IPS DF 19.7 (cell line): ENCODE measurements at regions not wholly inside any gene's neighbourhood (a gene's known extent, or its start where the extent isn't known, plus 50 kb on each side); places are given as distances from the start of the nearest gene placed in this dataset.

Experiments
- DNase-seq: peaks from one replicate; pipeline ENCODE4 v3.0.0-alpha.2; 2013; ENCODE audit warnings: low read depth, low spot score

DNA sequence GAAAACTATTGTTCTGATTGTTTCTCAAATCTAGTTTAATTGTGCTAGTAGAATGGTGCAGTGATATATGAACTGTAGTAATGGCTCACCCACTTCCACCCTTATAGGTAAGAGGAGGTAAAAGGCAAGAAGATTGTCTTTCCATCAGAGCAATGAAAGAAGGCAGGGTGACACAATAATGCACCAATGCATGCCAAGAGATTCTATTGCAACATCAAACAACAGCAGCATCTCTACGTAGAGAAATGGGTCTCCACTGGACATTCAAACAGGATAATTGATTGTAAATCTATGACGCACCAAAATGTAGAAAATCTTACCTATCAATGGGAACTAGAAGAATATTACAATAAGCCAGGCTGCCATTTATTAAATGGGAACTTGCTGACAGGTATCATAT, 107.0 kb upstream of the ISL1 start:
- DNase-seq = no peak

- DNase-seq = peak; percentile 33
These were observed 104.7 kb upstream of the ISL1 start for GRCh38 chr5:51278539-51278938.

DNA sequence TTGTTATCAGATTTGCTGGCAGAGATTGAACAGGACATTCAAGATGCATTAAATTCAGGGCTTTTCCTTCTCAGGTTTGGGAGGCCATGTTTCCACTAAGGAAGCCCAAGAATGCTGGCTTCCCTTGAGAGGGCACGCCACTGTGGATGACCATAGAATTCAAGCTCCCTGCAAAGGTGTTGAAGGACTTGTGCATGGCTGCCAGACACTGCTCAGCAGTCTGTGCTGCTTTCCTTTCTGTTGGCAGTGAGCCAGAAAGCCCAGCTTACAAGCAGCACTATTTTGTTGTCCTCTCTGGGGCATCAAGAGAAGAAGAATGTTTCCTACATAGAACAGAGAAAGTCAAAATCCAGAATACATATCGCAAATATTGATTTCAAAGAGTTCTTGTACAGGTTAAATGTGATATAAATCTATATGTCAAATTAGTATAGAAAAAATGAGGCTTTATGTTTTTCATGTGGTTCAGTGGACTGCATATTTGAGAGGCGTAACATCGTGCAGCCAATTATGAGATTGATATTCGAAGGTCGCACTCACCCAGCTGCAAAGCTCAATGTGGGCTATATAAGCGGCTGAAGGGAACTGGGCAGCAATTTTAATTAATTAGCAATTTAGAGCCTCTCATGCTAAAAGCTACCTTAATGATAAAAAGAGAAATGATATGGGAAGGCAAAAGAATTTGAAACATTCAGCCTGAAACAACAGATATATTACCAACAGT, 103.1 kb upstream of the ISL1 start:
- DNase-seq = no peak

DNA sequence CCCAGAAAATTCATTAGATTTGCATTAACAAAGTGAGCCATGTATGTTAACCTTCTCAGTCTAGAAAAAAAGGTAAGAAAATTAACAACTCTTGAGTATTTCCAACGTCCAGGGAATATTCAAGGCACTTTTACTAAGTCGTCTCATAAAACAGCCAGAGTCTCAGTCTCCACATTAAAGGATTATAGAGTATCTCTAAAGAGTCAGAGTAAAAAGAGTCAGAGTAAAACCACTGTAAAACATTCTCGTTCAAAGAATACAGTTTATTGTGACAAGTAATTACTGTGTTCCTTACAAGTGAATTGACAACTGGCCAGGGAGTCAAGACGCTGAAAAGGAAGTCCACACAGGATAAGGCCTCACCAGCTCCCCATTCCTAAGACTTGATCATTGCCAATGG, 97.2 kb upstream of the ISL1 start:
- no peak for DNase-seq

DNA sequence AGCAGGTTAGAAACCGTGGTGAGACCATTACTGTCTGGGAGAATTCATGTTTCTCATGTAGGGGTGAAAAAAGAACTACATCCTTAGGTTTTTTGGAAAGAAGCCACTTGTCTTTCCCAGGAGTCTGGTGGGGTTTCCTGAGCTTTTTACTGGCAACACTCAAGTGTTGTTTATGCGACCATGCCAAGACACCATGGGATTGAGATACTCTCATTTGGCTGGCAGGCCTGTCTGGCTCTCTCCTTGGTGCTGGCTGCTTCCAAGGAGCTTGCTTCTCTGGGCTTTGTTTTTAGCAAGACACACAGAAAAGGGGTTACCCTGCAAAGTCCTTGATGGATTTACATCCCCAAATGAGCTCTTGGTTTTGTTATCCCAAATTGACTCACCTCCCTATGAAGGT, 80.9 kb upstream of the ISL1 start:
- DNase-seq = no peak

DNA sequence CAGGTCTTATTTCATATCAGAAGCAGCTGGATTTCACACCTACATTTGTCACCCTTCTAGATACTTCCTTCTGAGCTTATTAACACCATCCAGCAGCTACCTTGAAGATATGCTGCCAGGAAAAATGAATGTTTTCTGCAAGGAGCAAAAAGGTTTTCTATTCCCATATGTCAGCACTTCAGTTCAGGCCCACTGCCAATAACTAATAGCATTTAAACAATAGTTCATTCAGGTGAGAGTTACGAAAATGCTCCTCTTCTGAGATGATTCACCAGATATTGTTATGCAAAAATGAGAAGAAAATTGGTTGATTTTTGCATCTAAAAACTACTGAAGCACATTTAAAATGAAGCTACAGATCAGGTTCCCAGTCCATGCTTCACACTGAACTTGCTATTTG, 56.4 kb upstream of the ISL1 start:
- DNase-seq = no peak
